ENCODE measurements at regions not wholly inside any gene's neighbourhood (a gene's known extent, or its start where the extent isn't known, plus 50 kb on each side); places are given as distances from the start of the nearest gene placed in this dataset.
"Not testable (repeated sequence)": the region's sequence is repeated elsewhere in the genome, so short reads cannot be mapped to it uniquely, and the experiment has no call there.

DNA sequence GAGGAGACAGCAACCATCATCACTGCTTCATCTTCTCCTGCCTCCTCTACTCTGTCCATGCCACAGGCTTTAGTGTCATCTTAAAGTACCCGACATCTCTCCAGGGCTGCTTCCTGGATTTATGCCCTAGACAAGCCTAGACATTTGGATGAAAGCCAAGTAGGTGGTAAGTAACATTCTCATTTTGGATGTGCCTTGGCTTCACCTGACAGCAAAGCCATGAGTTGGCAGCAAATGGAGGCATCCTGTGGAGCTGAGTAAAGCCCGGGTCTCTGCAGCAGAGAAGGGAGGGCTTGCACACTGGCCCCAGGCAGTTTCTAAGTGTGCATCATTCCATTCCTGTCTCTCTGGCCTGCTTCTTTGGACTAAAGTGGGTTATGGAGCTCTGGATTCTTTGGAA, 299.1 kb downstream of the DMAC1 start:
- H3K27me3 Mint-ChIP-seq (ENCODE audit: unreplicated experiment) = peaks cover 2% of the 10 kb centered on the region
- TF ChIP-seq, protein P1, sequence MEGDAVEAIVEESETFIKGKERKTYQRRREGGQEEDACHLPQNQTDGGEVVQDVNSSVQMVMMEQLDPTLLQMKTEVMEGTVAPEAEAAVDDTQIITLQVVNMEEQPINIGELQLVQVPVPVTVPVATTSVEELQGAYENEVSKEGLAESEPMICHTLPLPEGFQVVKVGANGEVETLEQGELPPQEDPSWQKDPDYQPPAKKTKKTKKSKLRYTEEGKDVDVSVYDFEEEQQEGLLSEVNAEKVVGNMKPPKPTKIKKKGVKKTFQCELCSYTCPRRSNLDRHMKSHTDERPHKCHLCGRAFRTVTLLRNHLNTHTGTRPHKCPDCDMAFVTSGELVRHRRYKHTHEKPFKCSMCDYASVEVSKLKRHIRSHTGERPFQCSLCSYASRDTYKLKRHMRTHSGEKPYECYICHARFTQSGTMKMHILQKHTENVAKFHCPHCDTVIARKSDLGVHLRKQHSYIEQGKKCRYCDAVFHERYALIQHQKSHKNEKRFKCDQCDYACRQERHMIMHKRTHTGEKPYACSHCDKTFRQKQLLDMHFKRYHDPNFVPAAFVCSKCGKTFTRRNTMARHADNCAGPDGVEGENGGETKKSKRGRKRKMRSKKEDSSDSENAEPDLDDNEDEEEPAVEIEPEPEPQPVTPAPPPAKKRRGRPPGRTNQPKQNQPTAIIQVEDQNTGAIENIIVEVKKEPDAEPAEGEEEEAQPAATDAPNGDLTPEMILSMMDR (IDR thresholded peaks at IDR 0.05; ENCODE audit: partially characterized antibody, unreplicated experiment) = no peak
- H3K4me1 Mint-ChIP-seq (ENCODE audit: low read depth, unreplicated experiment) = peaks cover 1% of the 10 kb centered on the region
- DNase-seq = no peak
- no peaks in the 10 kb centered on the region for H3K36me3 Mint-ChIP-seq (ENCODE audit: unreplicated experiment)
- no peak overlapping the region for H3K4me3 Mint-ChIP-seq (ENCODE audit: unreplicated experiment)
- no peaks in the 10 kb centered on the region for H3K9me3 Mint-ChIP-seq (ENCODE audit: unreplicated experiment)
- H3K27ac Mint-ChIP-seq (ENCODE audit: unreplicated experiment) = no peak overlapping the region

DNA sequence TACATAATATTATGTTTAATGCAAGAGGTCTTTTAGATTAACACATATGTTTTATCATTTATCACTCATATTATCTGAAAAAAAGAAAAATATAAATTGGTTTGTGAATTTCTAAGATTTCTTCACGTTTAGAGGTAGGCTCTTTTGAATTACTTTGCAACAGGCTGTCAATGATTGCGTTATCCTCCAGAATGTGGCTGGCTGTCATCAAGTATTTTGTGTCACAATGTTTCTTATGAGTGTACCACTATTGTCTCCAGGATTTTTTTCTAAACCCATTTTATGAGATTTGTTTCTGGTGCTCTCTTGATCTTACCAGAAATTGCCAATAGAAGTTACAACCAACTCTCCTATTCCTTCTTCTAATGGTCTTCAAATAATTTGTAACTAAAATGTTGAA, 307.9 kb downstream of the DMAC1 start:
- Mint-ChIP-seq H3K27ac (ENCODE audit: unreplicated experiment) (no peak overlapping the region), H3K4me3 (ENCODE audit: unreplicated experiment) (no peak overlapping the region), H3K36me3 (ENCODE audit: unreplicated experiment) (no peaks in the 10 kb centered on the region), H3K9me3 (ENCODE audit: unreplicated experiment) (no peaks in the 10 kb centered on the region), H3K4me1 (ENCODE audit: low read depth, unreplicated experiment) (peaks cover 4% of the 10 kb centered on the region), H3K27me3 (ENCODE audit: unreplicated experiment) (no peaks in the 10 kb centered on the region)
- no peak for DNase-seq
- TF ChIP-seq, protein P1 (IDR thresholded peaks at IDR 0.05; ENCODE audit: partially characterized antibody, unreplicated experiment) = no peak

DNA sequence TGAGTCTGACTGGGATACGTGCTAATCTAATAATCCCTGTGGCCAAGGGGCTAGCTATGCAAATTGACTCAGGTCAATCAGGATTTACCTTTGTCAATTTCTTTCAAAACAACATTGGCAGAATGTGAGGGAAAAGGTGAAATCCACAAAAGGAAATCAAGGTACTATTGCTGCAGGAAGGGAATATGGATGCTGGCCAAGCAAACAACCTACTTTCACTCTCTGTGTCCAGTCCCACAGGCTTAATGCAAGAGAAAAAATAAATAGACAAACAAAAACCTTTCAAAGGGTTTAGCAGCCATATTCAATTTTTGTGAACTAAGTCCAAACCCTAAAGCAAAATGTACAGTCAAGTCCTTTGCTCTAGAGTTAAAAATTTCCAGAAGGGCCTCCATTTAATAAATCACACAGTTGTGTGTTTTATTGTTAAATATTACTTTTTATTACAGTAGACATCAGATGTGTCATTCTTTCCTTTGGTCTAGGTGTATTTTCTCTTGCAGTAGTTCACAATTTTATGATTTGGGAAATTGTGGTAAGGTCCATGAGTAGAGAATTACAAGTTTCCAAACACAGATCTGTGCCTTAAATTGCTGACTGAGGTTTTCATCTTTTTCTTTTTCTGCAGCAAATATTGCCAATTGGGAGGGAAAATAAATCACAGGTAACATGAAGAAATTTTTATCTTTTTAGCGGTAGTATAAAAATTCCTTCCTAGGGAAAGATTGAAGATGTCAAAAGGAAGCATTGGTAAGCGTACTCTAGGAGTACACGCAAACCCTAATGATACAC, 309.1 kb downstream of the DMAC1 start:
- H3K27ac Mint-ChIP-seq (ENCODE audit: unreplicated experiment) = no peak overlapping the region
- no peak for DNase-seq
- H3K9me3 Mint-ChIP-seq (ENCODE audit: unreplicated experiment) = no peaks in the 10 kb centered on the region
- H3K27me3 Mint-ChIP-seq (ENCODE audit: unreplicated experiment) = no peaks in the 10 kb centered on the region
- H3K4me1 Mint-ChIP-seq (ENCODE audit: low read depth, unreplicated experiment) = peaks cover 4% of the 10 kb centered on the region
- TF ChIP-seq, protein P1 (IDR thresholded peaks at IDR 0.05; ENCODE audit: partially characterized antibody, unreplicated experiment) = no peak
- H3K36me3 Mint-ChIP-seq (ENCODE audit: unreplicated experiment) = no peaks in the 10 kb centered on the region
- no peak overlapping the region for H3K4me3 Mint-ChIP-seq (ENCODE audit: unreplicated experiment)

DNA sequence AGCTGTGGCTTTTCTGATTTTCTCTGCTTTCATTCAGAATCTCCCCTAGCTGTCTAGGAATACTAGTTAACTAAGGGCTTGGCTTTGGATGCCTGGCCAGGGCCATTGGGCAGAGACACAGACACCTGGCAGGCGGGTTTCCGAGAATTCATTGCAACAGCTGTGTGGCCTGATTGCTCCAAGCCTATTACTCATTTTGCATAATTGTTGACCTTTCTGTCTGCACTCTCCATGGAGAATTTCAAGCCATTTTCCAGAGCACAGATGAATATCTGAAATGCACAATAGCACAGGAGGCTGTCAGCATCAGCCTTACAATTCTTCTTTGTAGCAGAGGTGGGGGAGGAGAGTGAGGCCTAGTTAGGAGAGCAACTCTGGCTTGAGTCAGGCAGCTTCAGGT, 310.5 kb downstream of the DMAC1 start:
- no peak for DNase-seq
- no peak overlapping the region for H3K4me3 Mint-ChIP-seq (ENCODE audit: unreplicated experiment)
- no peaks in the 10 kb centered on the region for H3K27me3 Mint-ChIP-seq (ENCODE audit: unreplicated experiment)

DNA sequence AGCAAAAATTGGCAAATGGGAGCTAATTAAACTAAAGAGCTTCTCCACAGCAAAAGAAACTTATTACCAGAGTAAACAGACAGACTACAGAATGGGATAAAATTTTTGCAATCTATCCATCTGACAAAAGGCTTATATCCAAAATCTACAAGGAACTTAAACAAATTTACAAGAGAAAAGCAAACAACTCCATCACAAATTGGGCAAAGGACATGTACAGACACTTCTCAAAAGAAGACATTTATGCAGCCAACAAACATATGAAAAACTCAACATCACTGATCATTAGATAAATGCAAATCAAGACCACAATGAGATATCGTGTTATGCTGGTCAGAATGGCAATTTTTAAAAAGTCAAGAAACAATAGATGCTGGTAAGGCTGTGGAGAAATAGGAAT, 315.6 kb downstream of the DMAC1 start:
- not testable (repeated sequence) for H3K4me1 Mint-ChIP-seq (ENCODE audit: low read depth, unreplicated experiment); H3K4me3 Mint-ChIP-seq (ENCODE audit: unreplicated experiment); H3K36me3 Mint-ChIP-seq (ENCODE audit: unreplicated experiment); H3K27ac Mint-ChIP-seq (ENCODE audit: unreplicated experiment); H3K9me3 Mint-ChIP-seq (ENCODE audit: unreplicated experiment); H3K27me3 Mint-ChIP-seq (ENCODE audit: unreplicated experiment); DNase-seq

More for the DNA sequence above, 310.5 kb downstream of the DMAC1 start:
- Mint-ChIP-seq H3K27ac (ENCODE audit: unreplicated experiment) (no peak overlapping the region), H3K36me3 (ENCODE audit: unreplicated experiment) (no peaks in the 10 kb centered on the region), H3K4me1 (ENCODE audit: low read depth, unreplicated experiment) (peaks cover 4% of the 10 kb centered on the region), H3K9me3 (ENCODE audit: unreplicated experiment) (no peaks in the 10 kb centered on the region)
- TF ChIP-seq, protein P1 (IDR thresholded peaks at IDR 0.05; ENCODE audit: partially characterized antibody, unreplicated experiment) = no peak

Measured in glutamatergic neuron (in vitro differentiated cells).